Liver (tissue), 3 donors: ENCODE measurements at regions not wholly inside any gene's neighbourhood (a gene's known extent, or its start where the extent isn't known, plus 50 kb on each side); places are given as distances from the start of the nearest gene placed in this dataset.

Experiments used
- ATF3 ChIP-seq: IDR thresholded peaks from 2 replicates; pipeline ENCODE4 v1.6.1; 2016; ENCODE audit warnings: antibody characterized with exemption
- CTCF ChIP-seq: fragments of 150-350 bp; IDR thresholded peaks from 2 replicates; pipeline ENCODE4 v1.5.1; 2017; ENCODE audit warnings: improper control_type of control experiment, low read depth, low read length; ENCODE audit not compliant: missing input control
- EGR1 ChIP-seq, 2 donors: IDR thresholded peaks; 2 replicates each; pipeline ENCODE4 v1.6.1; 2016 to 2018; ENCODE audit warnings: antibody characterized with exemption in 2 of 2, low read depth in 2 of 2
- HNF4A ChIP-seq, 2 donors: conservative IDR thresholded peaks; 2 replicates each; pipeline ENCODE4 v1.6.1; 2016; ENCODE audit warnings: antibody characterized with exemption in 2 of 2, mild to moderate bottlenecking in 2 of 2
- JUND ChIP-seq, 2 donors: IDR thresholded peaks; 2 replicates each; pipeline ENCODE4 v1.6.1; 2016; ENCODE audit warnings: antibody characterized with exemption in 2 of 2
- MAX ChIP-seq: IDR thresholded peaks from 2 replicates; pipeline ENCODE4 v1.6.1; 2016; ENCODE audit warnings: antibody characterized with exemption
- NR2F2 ChIP-seq: IDR thresholded peaks from 2 replicates; pipeline ENCODE4 v1.6.1; 2016; ENCODE audit warnings: antibody characterized with exemption
- RAD21 ChIP-seq, 2 donors: IDR thresholded peaks; 2 replicates each; pipeline ENCODE4 v1.6.1; 2016; ENCODE audit warnings: antibody characterized with exemption in 2 of 2, mild to moderate bottlenecking in 2 of 2
- SP1 ChIP-seq: IDR thresholded peaks from 2 replicates; pipeline ENCODE4 v1.6.1; 2018; ENCODE audit warnings: antibody characterized with exemption, mild to moderate bottlenecking
- TAF1 ChIP-seq: conservative IDR thresholded peaks from 2 replicates; pipeline ENCODE4 v1.6.1; 2016; ENCODE audit warnings: antibody characterized with exemption, mild to moderate bottlenecking
- YY1 ChIP-seq: IDR thresholded peaks from 2 replicates; pipeline ENCODE4 v1.6.1; 2016; ENCODE audit warnings: antibody characterized with exemption, mild to moderate bottlenecking
- ZBTB33 ChIP-seq: IDR thresholded peaks from 2 replicates; pipeline ENCODE4 v1.6.1; 2016; ENCODE audit warnings: antibody characterized with exemption
- donor health status: healthy.
- donor health status: healthy.

GRCh38 chr5:158175934-158176481 is 317.1 kb upstream of the CLINT1 start:
- TF ChIP-seq MAX (no peak), YY1 (no peak), CTCF (no peak), EGR1 (IDR thresholded peaks at IDR 0.05; ENCODE audit: low read depth in 2 of 2) (no peak), SP1 (no peak), ZBTB33 (no peak), HNF4A (conservative IDR thresholded peaks at IDR 0.05) (no peak), RAD21 (IDR thresholded peaks at IDR 0.05) (no peak), TAF1 (no peak), JUND (IDR thresholded peaks at IDR 0.05) (no peak), NR2F2 (no peak), ATF3 (no peak)
